Stimulated activated effector memory CD8-positive, alpha-beta T cell treated with anti-CD3 and anti-CD28 coated beads, Interleukin-12 subunit alpha, Interleukin-12 subunit beta, amount 100 ng/mL, for 72 hours (primary cell): ENCODE measurements at regions not wholly inside any gene's neighbourhood (a gene's known extent, or its start where the extent isn't known, plus 50 kb on each side); places are given as distances from the start of the nearest gene placed in this dataset.
"Not testable (repeated sequence)": the region's sequence is repeated elsewhere in the genome, so short reads cannot be mapped to it uniquely, and the experiment has no call there.

ENCODE experiments used
- ATAC-seq: fragments of 150-1000 bp; cut with Tn5 transposase; 2 replicates; pipeline ENCODE4 v1.10.0; 2021
- DNase-seq, 2 donors: peaks; one replicate each; pipeline ENCODE4 v3.0.0; 2021 to 2022; ENCODE audit warnings: low spot score in 2 of 2
- H3K27ac Mint-ChIP-seq: one replicate; pipeline ENCODE4 v1.8.0; 2022; ENCODE audit warnings: mild to moderate bottlenecking, mixed read lengths
- H3K36me3 Mint-ChIP-seq: one replicate; pipeline ENCODE4 v1.8.0; 2022; ENCODE audit warnings: mild to moderate bottlenecking, mixed read lengths
- H3K4me1 Mint-ChIP-seq: one replicate; pipeline ENCODE4 v1.8.0; 2022; ENCODE audit warnings: mixed read lengths
- H3K4me3 Mint-ChIP-seq: one replicate; pipeline ENCODE4 v1.8.0; 2022; ENCODE audit warnings: mild to moderate bottlenecking, mixed read lengths
- H3K9me3 Mint-ChIP-seq: one replicate; pipeline ENCODE4 v1.8.0; 2022; ENCODE audit warnings: mixed read lengths

DNA sequence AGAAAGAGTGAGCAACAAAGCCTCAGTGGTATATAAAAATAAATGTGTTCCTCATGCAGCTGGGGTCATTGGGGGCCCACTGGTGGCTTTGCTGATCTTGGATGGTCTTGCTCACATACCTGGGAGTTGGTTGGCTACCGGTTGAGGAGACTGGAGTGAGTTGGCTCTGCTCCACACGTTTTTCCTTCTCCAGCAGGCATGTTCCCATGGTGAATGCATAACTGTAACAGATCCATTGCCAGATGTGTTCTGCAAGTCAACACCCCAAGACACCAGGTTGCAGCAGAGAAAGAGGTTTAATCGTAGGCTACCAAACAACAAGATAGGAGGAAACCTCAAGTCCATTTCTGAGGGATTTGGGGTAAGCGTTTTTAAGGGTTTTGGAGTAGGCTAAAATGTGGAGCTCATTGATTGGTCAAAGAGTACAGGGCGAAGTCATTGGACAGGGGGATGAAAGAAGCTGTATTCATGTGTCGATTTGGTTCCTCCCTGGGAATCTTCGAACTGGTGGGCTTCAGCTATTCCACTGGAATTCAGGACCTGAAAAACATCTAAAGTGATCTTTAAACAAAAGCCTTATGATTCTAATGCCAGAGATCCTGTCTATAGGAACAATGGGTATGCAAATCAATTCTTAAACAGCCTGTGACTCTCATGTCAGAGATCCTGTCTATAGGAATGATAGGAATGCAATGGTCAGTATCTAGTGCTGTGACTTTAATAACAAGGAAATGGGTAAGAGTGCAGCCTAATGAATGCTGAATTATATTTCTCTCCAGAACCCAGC, 467.5 kb upstream of the C16orf82 start:
- no peaks in the 10 kb centered on the region for H3K9me3 Mint-ChIP-seq
- peaks cover 5% of the 10 kb centered on the region for H3K36me3 Mint-ChIP-seq
- H3K4me3 Mint-ChIP-seq = peak overlapping the region; percentile 31
- no peak for DNase-seq
- no peak for ATAC-seq
- peaks cover 52% of the 10 kb centered on the region for H3K4me1 Mint-ChIP-seq
- H3K27ac Mint-ChIP-seq = peak overlapping the region; percentile 84

DNA sequence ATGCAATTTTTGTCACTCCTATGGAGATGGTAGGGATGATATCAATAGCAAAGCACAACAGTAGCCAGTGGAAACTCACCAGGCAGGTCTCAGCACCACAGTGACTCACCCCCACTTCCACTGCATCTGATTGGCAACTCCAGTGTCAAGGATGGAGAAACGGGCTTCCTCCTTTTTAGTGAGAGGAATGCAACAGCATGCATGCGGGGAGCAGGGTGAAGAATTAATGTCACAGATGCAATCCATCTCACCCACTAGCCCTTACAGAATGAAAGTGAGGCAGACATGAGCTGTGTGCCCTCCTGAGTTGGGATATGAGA, 467.0 kb upstream of the C16orf82 start:
- no peak for ATAC-seq
- H3K36me3 Mint-ChIP-seq = peaks cover 5% of the 10 kb centered on the region
- H3K4me1 Mint-ChIP-seq = peaks cover 52% of the 10 kb centered on the region
- no peak for DNase-seq
- no peaks in the 10 kb centered on the region for H3K9me3 Mint-ChIP-seq
- H3K27ac Mint-ChIP-seq = peak overlapping the region; percentile 84
- H3K4me3 Mint-ChIP-seq = peak overlapping the region; percentile 31

GRCh38 chr16:26601335-26601734, 465.4 kb upstream of the C16orf82 start:
- ATAC-seq (no peak), DNase-seq (no peak)
- Mint-ChIP-seq H3K36me3 (peaks cover 5% of the 10 kb centered on the region), H3K4me1 (peaks cover 49% of the 10 kb centered on the region), H3K4me3 (no peak overlapping the region), H3K9me3 (no peaks in the 10 kb centered on the region), H3K27ac (peak overlapping the region; percentile 13)

DNA sequence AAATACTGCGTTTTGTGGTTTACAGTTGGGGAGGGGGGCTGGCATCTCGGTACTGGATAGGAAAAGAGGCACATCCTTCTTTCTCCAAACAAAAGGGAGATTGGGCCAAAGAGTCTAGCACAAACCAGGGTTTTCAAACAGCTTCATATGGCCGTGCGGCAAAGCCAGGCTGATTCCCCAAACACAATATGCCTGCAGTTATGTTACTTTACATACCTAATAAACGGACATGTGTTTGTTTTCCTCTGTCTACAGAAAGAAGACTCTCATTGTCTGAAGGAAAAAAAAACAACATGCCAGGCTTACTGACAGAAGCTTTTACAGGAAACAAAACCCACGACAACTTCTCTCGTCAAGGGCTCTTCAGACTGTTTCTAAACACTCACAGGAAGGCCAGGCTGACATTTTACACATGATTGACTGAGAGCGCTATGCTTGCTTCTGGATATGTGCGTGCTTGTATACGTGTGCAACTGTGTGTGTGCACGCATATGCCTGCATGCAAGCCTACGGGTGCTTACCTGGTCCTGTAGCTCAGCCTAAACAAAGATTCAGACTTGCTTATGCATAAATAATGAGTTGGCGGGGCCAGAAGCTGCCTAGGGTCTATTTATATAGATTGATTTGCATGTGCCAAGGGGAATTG, 461.0 kb upstream of the C16orf82 start:
- no peak for ATAC-seq
- Mint-ChIP-seq H3K4me3 (no peak overlapping the region), H3K27ac (peak overlapping the region; percentile 37)

DNA sequence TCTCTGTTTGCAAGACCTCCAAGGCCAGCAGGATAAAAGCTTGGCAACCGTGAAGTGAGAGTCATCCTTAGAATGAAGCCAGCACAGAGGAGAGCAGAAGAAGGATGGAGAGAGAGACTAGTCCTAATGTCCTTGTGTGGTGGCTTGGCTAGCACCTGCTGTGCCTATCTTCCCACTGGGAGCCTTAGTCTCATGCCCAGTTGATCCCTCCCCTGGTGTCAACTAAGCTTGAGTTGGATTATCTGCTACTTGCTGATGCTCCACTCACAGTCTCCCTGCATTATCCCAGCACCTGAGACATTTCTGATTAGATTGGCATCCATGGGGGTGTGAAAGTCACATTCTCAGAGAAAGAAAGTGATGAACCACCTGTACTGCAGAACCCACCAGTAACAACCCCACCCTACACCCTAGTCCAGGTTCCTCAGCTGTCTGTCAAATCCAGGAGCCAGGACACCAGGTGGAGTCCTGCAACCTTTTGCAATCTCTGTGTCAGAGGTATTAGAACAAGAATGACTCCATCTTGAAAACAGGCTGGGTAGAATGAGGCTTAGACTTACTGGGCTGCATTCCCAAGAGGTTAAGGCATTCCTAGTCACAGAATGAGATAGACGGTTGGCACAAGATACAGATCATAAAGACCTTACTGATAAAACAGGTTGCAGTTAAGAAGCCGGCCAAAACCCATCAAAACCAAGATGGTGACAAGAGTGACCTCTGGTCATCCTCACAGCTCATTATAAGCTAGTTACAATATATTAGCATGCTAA, 460.2 kb upstream of the C16orf82 start:
- Mint-ChIP-seq H3K9me3 (peaks cover 2% of the 10 kb centered on the region), H3K36me3 (no peaks in the 10 kb centered on the region), H3K27ac (no peak overlapping the region), H3K4me3 (no peak overlapping the region), H3K4me1 (peaks cover 25% of the 10 kb centered on the region)
- DNase-seq = no peak
- ATAC-seq = no peak

More for the DNA sequence above, 461.0 kb upstream of the C16orf82 start:
- Mint-ChIP-seq H3K4me1 (peaks cover 24% of the 10 kb centered on the region), H3K9me3 (no peaks in the 10 kb centered on the region), H3K36me3 (no peaks in the 10 kb centered on the region)
- no peak for DNase-seq

DNA sequence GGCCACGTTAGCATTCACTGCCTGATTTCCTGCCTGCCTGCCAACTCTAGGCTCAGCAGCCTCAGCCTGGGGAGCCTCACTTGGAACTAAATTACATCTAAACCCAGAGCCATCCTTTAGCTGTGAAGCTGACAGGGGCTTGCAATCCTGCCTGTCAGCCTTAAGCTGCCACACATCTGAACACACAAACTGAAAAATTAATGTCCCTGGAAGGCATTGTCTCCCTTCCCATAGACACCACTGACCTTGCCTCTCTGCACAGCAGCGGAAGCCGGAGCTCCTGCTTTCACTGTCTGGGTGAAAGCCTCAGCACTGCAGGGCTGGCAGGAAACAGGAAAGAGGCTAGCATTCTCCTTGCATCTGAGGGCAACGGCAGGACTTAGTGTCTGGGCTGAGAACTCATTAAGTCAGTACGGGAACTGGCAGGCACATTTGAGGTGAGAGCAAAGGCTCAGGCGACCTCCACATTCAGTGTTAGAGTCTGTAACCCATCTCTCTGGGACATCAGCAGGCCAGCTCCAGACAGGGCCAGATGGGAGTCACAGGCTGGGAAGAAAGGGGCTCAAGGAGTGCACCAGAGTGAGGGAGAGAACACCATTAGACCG, 452.4 kb upstream of the C16orf82 start:
- Mint-ChIP-seq H3K4me1 (peaks cover 14% of the 10 kb centered on the region), H3K36me3 (no peaks in the 10 kb centered on the region), H3K27ac (peak overlapping the region; percentile 76), H3K9me3 (peaks cover 2% of the 10 kb centered on the region), H3K4me3 (peak overlapping the region; percentile 20)
- DNase-seq = no peak
- ATAC-seq = peak; percentile 45

- Mint-ChIP-seq H3K4me3 (no peak overlapping the region), H3K4me1 (no peaks in the 10 kb centered on the region), H3K36me3 (no peaks in the 10 kb centered on the region), H3K27ac (no peak overlapping the region), H3K9me3 (peaks cover 7% of the 10 kb centered on the region)
- no peak for ATAC-seq
- DNase-seq = no peak
Observed at GRCh38 chr16:26623442-26623841, 443.3 kb upstream of the C16orf82 start.

- Mint-ChIP-seq H3K9me3 (peaks cover 18% of the 10 kb centered on the region), H3K36me3 (no peaks in the 10 kb centered on the region), H3K4me3 (no peak overlapping the region), H3K4me1 (no peaks in the 10 kb centered on the region), H3K27ac (no peak overlapping the region)
- ATAC-seq (no peak), DNase-seq (no peak)
Observed at GRCh38 chr16:26627958-26628357, 438.8 kb upstream of the C16orf82 start.

DNA sequence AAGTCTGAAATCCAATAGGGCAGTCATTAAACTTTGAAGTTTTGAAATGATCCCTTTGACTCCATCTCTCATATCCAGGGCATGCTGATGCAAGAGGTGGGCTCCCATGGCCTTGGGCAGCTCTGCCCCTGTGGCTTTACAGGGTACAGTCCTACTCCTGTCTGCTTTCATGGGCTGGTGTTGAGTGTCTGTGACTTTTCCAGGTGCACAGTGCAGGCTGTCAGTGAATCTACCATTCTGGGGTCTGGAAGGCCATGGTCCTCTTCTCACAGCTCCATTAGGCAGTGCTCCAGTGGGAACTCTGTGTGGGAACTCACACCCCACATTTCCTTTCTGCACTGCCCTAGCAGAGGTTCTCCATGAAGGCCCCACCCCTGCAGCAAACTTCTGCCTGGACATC, 435.4 kb upstream of the C16orf82 start:
- H3K36me3 Mint-ChIP-seq, DNase-seq, H3K4me3 Mint-ChIP-seq, H3K27ac Mint-ChIP-seq, H3K4me1 Mint-ChIP-seq, ATAC-seq: not testable (repeated sequence)
- H3K9me3 Mint-ChIP-seq = peaks cover 24% of the 10 kb centered on the region

GRCh38 chr16:26642047-26642664, 424.6 kb upstream of the C16orf82 start:
- DNase-seq (no peak), ATAC-seq (no peak)
- no peaks in the 10 kb centered on the region for H3K9me3 Mint-ChIP-seq
- H3K27ac Mint-ChIP-seq = no peak overlapping the region
- no peak overlapping the region for H3K4me3 Mint-ChIP-seq
- H3K4me1 Mint-ChIP-seq = peaks cover 20% of the 10 kb centered on the region
- no peaks in the 10 kb centered on the region for H3K36me3 Mint-ChIP-seq

DNA sequence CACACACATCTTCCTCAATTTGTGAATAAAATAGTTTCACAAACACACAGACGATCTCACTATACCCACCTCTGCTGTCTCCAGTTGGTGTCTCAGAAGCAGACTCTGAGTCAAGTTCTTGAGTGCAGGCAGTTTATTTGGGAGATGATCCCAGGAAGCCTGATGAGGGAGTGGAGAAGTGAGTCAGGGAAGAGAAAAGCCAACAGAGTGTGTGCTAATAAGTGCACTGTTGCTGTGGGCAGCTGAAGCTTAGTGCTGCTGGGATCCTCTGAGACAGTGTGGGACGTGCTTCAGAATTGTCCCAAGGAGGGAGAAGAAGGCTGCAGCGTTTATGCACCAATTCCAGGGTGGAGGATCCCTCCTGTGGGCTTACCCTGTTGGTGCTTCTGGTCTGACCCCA, 423.2 kb upstream of the C16orf82 start:
- Mint-ChIP-seq H3K9me3 (no peaks in the 10 kb centered on the region), H3K36me3 (no peaks in the 10 kb centered on the region), H3K4me3 (no peak overlapping the region), H3K4me1 (peaks cover 20% of the 10 kb centered on the region), H3K27ac (peak overlapping the region; percentile 70)
- no peak for ATAC-seq
- no peak for DNase-seq

DNA sequence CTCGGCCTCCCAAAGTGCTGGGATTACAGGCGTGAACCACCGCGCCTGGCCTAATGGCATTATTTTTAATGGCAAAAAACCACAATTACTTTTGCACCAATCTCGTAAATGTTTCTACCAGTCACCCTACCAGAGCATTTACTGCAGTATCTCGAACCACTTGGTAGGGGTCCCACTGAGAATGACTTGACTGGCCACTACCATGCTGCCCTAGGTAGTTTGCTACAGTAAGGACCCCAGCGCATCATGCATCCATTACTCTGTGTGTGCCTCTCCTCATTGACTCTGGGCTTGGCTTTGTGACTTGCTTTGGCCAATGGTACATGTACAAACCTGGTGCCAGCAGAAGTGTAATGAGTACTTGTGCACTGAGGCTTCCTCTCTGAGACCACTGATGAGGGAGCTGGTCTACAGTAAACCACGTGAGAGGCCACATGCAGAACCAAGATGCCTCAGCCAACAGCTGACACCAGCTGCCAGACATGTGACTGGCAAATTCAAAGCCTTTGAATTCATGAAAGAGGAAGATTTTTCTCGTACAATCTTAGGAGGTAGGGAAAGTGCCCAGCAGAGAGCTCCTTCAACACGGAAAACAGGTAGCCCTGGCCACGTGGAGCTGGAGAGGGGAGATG, 421.7 kb upstream of the C16orf82 start:
- DNase-seq (no peak), ATAC-seq (peak; percentile 85)
- Mint-ChIP-seq H3K36me3 (no peaks in the 10 kb centered on the region), H3K27ac (peak overlapping the region; percentile 53), H3K4me3 (peak overlapping the region; percentile 16), H3K4me1 (peaks cover 20% of the 10 kb centered on the region), H3K9me3 (no peaks in the 10 kb centered on the region)

- DNase-seq (peak; percentile 40 to 55), ATAC-seq (peak; percentile 73)
- Mint-ChIP-seq H3K36me3 (no peaks in the 10 kb centered on the region), H3K4me3 (peak overlapping the region; percentile 16), H3K27ac (peak overlapping the region; percentile 53), H3K9me3 (no peaks in the 10 kb centered on the region), H3K4me1 (peaks cover 20% of the 10 kb centered on the region)
Observed at GRCh38 chr16:26645614-26646013, 421.1 kb upstream of the C16orf82 start.

DNA sequence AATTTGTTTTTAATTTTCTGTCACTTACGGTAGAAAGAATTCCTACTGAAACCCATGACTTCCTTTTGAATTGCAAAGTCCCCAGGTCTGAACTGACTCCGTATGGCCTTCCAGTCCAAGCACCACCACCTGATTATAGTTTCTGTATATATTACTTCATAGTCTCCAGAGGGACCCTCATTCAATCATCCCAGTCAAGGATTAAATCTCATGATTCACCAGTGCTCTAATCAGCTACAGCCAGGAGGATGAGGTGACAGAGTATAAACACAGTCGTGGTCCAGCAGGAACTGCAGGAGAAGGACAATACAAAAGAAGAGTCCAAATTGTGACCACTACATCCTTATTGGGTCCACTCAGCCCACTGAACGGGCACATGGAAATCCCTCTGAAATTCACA, 418.9 kb upstream of the C16orf82 start:
- no peak overlapping the region for H3K4me3 Mint-ChIP-seq
- no peaks in the 10 kb centered on the region for H3K9me3 Mint-ChIP-seq
- ATAC-seq = no peak
- DNase-seq = no peak
- H3K4me1 Mint-ChIP-seq = peaks cover 20% of the 10 kb centered on the region
- H3K36me3 Mint-ChIP-seq = no peaks in the 10 kb centered on the region
- H3K27ac Mint-ChIP-seq = no peak overlapping the region

- H3K9me3 Mint-ChIP-seq = no peaks in the 10 kb centered on the region
- no peak for ATAC-seq
- H3K4me1 Mint-ChIP-seq = peaks cover 11% of the 10 kb centered on the region
- H3K36me3 Mint-ChIP-seq = no peaks in the 10 kb centered on the region
- no peak overlapping the region for H3K27ac Mint-ChIP-seq
- peak in 1 of 2 donors; percentile 26 for DNase-seq
- no peak overlapping the region for H3K4me3 Mint-ChIP-seq
Observed at GRCh38 chr16:26648851-26649250, 417.9 kb upstream of the C16orf82 start.
